ENCODE measurements at regions not wholly inside any gene's neighbourhood (a gene's known extent, or its start where the extent isn't known, plus 50 kb on each side); places are given as distances from the start of the nearest gene placed in this dataset.
"Not testable (repeated sequence)": the region's sequence is repeated elsewhere in the genome, so short reads cannot be mapped to it uniquely, and the experiment has no call there.

- Histone ChIP-seq H3K27me3 (no peaks in the 10 kb centered on the region), H3K36me3 (no peaks in the 10 kb centered on the region), H3K27ac (no peak overlapping the region), H3K4me1 (peaks cover 16% of the 10 kb centered on the region), H3K9me3 (no peaks in the 10 kb centered on the region), H3K4me3 (no peak overlapping the region)
- intact Hi-C loops (cut with DNase I) = no loop called here
- TF ChIP-seq CTCF (IDR thresholded peaks at IDR 0.05) (no peak), POLR2AphosphoS5 (IDR thresholded peaks at IDR 0.05; ENCODE audit: insufficient read depth in 1 of 2, low read depth in 1 of 2) (no peak)
- DNase-seq (ENCODE audit: extremely low spot score in 2 of 2) = no peak
These were observed 270.7 kb upstream of the DIO3 start for GRCh38 chr14:101290611-101291010.

- intact Hi-C loops (cut with DNase I) = no loop called here
- Histone ChIP-seq H3K4me1 (peaks cover 15% of the 10 kb centered on the region), H3K27ac (no peak overlapping the region), H3K4me3 (no peak overlapping the region), H3K9me3 (no peaks in the 10 kb centered on the region), H3K36me3 (no peaks in the 10 kb centered on the region), H3K27me3 (no peaks in the 10 kb centered on the region)
- no peak for TF ChIP-seq CTCF (IDR thresholded peaks at IDR 0.05)
- TF ChIP-seq POLR2AphosphoS5 (IDR thresholded peaks at IDR 0.05; ENCODE audit: insufficient read depth in 1 of 2, low read depth in 1 of 2) = no peak
- DNase-seq (ENCODE audit: extremely low spot score in 2 of 2) = no peak
These were observed 269.9 kb upstream of the DIO3 start for GRCh38 chr14:101291390-101291789.

GRCh38 chr14:101292448-101292847, 268.8 kb upstream of the DIO3 start:
- peaks cover 6% of the 10 kb centered on the region for H3K4me1 ChIP-seq
- no peak overlapping the region for H3K4me3 ChIP-seq
- no peaks in the 10 kb centered on the region for H3K9me3 ChIP-seq
- H3K27me3 ChIP-seq = no peaks in the 10 kb centered on the region
- intact Hi-C loops (cut with DNase I) = no loop called here
- no peak for DNase-seq (ENCODE audit: extremely low spot score in 2 of 2)
- no peaks in the 10 kb centered on the region for H3K36me3 ChIP-seq
- no peak for TF ChIP-seq POLR2AphosphoS5 (IDR thresholded peaks at IDR 0.05; ENCODE audit: insufficient read depth in 1 of 2, low read depth in 1 of 2)
- TF ChIP-seq POLR2A (IDR thresholded peaks at IDR 0.05) = no peak
- TF ChIP-seq CTCF (IDR thresholded peaks at IDR 0.05) = no peak
- no peak overlapping the region for H3K27ac ChIP-seq

GRCh38 chr14:101293605-101294004, 267.7 kb upstream of the DIO3 start:
- TF ChIP-seq CTCF (IDR thresholded peaks at IDR 0.05) (no peak), POLR2AphosphoS5 (IDR thresholded peaks at IDR 0.05; ENCODE audit: insufficient read depth in 1 of 2, low read depth in 1 of 2) (no peak), POLR2A (IDR thresholded peaks at IDR 0.05) (no peak)
- H3K4me1 ChIP-seq = no peaks in the 10 kb centered on the region
- no peak for DNase-seq (ENCODE audit: extremely low spot score in 2 of 2)
- H3K4me3 ChIP-seq = no peak overlapping the region
- intact Hi-C loops (cut with DNase I) = no loop called here
- H3K27me3 ChIP-seq = no peaks in the 10 kb centered on the region
- H3K27ac ChIP-seq = no peak overlapping the region
- no peaks in the 10 kb centered on the region for H3K9me3 ChIP-seq
- H3K36me3 ChIP-seq = no peaks in the 10 kb centered on the region

GRCh38 chr14:101294136-101294535, 267.2 kb upstream of the DIO3 start:
- H3K36me3 ChIP-seq = no peaks in the 10 kb centered on the region
- H3K4me3 ChIP-seq = no peak overlapping the region
- no peak for TF ChIP-seq POLR2A (IDR thresholded peaks at IDR 0.05)
- TF ChIP-seq POLR2AphosphoS5 (IDR thresholded peaks at IDR 0.05; ENCODE audit: insufficient read depth in 1 of 2, low read depth in 1 of 2) = no peak
- no peak for TF ChIP-seq CTCF (IDR thresholded peaks at IDR 0.05)
- H3K4me1 ChIP-seq = no peaks in the 10 kb centered on the region
- H3K27me3 ChIP-seq = no peaks in the 10 kb centered on the region
- H3K27ac ChIP-seq = no peak overlapping the region
- H3K9me3 ChIP-seq = no peaks in the 10 kb centered on the region
- intact Hi-C loops (cut with DNase I) = no loop called here
- DNase-seq (ENCODE audit: extremely low spot score in 2 of 2) = no peak

- H3K4me3 ChIP-seq; H3K27me3 ChIP-seq; H3K9me3 ChIP-seq; H3K36me3 ChIP-seq; intact Hi-C loops (cut with DNase I); DNase-seq (ENCODE audit: extremely low spot score in 2 of 2); H3K4me1 ChIP-seq; H3K27ac ChIP-seq: not testable (repeated sequence)
These were observed 261.5 kb upstream of the DIO3 start for GRCh38 chr14:101299781-101300180.

Measured in vagina (tissue), 2 donors.